ENCODE measurements at regions not wholly inside any gene's neighbourhood (a gene's known extent, or its start where the extent isn't known, plus 50 kb on each side); places are given as distances from the start of the nearest gene placed in this dataset.

GRCh38 chr22:48453171-48453570 is 1374.5 kb downstream of the BRD1 start:
- H3K36me3 ChIP-seq (ENCODE audit: low read depth, low read length), result no peaks in the 10 kb centered on the region
- no peak overlapping the region for H3K27ac ChIP-seq (ENCODE audit: low read length)

GRCh38 chr22:48452766-48453165 is 1374.9 kb downstream of the BRD1 start:
- Histone ChIP-seq H4K20me1 (ENCODE audit: low read length) (no peaks in the 10 kb centered on the region), H3K79me2 (ENCODE audit: low read length) (no peaks in the 10 kb centered on the region), H3K27ac (ENCODE audit: low read length) (no peak overlapping the region), H3K4me1 (ENCODE audit: insufficient read depth, low read length) (no peaks in the 10 kb centered on the region), H3K9me2 (replicated peaks; ENCODE audit: low read length) (no peaks in the 10 kb centered on the region), H3K27me3 (ENCODE audit: low read length) (no peaks in the 10 kb centered on the region), H3K9me3 (ENCODE audit: low read length) (no peaks in the 10 kb centered on the region), H3K4me3 (ENCODE audit: low read length) (no peak overlapping the region), H3F3A (ENCODE audit: low read length, unreplicated experiment) (no peaks in the 10 kb centered on the region), H3K4me2 (ENCODE audit: low read length) (no peak overlapping the region), H3K9ac (ENCODE audit: low read length) (no peak overlapping the region), H3K36me3 (ENCODE audit: low read depth, low read length) (no peaks in the 10 kb centered on the region), H2AFZ (ENCODE audit: low read length) (no peak overlapping the region)
- BruUV-seq (replicated peaks), result no TSS peak
- CTCF ChIA-PET, result no interaction called here
- TF ChIP-seq CTCF (conservative IDR thresholded peaks at IDR 0.05; ENCODE audit: low read depth, low read length) (no peak), EZH2 (IDR thresholded peaks at IDR 0.05; ENCODE audit: low read length, unreplicated experiment) (no peak), EZH2phosphoT487 (IDR thresholded peaks at IDR 0.05; ENCODE audit: borderline replicate concordance, low read length) (no peak)
- POLR2A ChIA-PET (ENCODE audit: unreplicated experiment), result no interaction called here
- ATAC-seq (no peak), DNase-seq (no peak)
- intact Hi-C loops (cut with micrococcal nuclease), result no loop called here

More at GRCh38 chr22:48453171-48453570, 1374.5 kb downstream of the BRD1 start:
- ATAC-seq (no peak), DNase-seq (no peak)
- Histone ChIP-seq H3K9me2 (replicated peaks; ENCODE audit: low read length) (no peaks in the 10 kb centered on the region), H3K9me3 (ENCODE audit: low read length) (no peaks in the 10 kb centered on the region), H3K4me1 (ENCODE audit: insufficient read depth, low read length) (no peaks in the 10 kb centered on the region), H4K20me1 (ENCODE audit: low read length) (no peaks in the 10 kb centered on the region), H3F3A (ENCODE audit: low read length, unreplicated experiment) (no peaks in the 10 kb centered on the region), H3K27me3 (ENCODE audit: low read length) (no peaks in the 10 kb centered on the region), H3K4me2 (ENCODE audit: low read length) (no peak overlapping the region), H3K9ac (ENCODE audit: low read length) (no peak overlapping the region), H3K4me3 (ENCODE audit: low read length) (no peak overlapping the region), H2AFZ (ENCODE audit: low read length) (no peak overlapping the region), H3K79me2 (ENCODE audit: low read length) (no peaks in the 10 kb centered on the region)
- TF ChIP-seq EZH2phosphoT487 (IDR thresholded peaks at IDR 0.05; ENCODE audit: borderline replicate concordance, low read length) (no peak), CTCF (conservative IDR thresholded peaks at IDR 0.05; ENCODE audit: low read depth, low read length) (no peak), EZH2 (IDR thresholded peaks at IDR 0.05; ENCODE audit: low read length, unreplicated experiment) (no peak)
- ChIA-PET POLR2A (ENCODE audit: unreplicated experiment) (no interaction called here), CTCF (no interaction called here)
- BruUV-seq (replicated peaks), result no TSS peak
- intact Hi-C loops (cut with micrococcal nuclease), result no loop called here

GRCh38 chr22:48451891-48452290 is 1375.8 kb downstream of the BRD1 start:
- Histone ChIP-seq H2AFZ (ENCODE audit: low read length) (no peak overlapping the region), H3K79me2 (ENCODE audit: low read length) (no peaks in the 10 kb centered on the region), H3K9me2 (replicated peaks; ENCODE audit: low read length) (no peaks in the 10 kb centered on the region), H3K9ac (ENCODE audit: low read length) (no peak overlapping the region), H3K27ac (ENCODE audit: low read length) (no peak overlapping the region), H4K20me1 (ENCODE audit: low read length) (no peaks in the 10 kb centered on the region), H3K4me1 (ENCODE audit: insufficient read depth, low read length) (no peaks in the 10 kb centered on the region), H3K36me3 (ENCODE audit: low read depth, low read length) (no peaks in the 10 kb centered on the region), H3K27me3 (ENCODE audit: low read length) (no peaks in the 10 kb centered on the region), H3F3A (ENCODE audit: low read length, unreplicated experiment) (no peaks in the 10 kb centered on the region), H3K4me3 (ENCODE audit: low read length) (no peak overlapping the region), H3K4me2 (ENCODE audit: low read length) (no peak overlapping the region), H3K9me3 (ENCODE audit: low read length) (no peaks in the 10 kb centered on the region)
- no TSS peak for BruUV-seq (replicated peaks)
- ChIA-PET CTCF (no interaction called here), POLR2A (ENCODE audit: unreplicated experiment) (no interaction called here)
- TF ChIP-seq EZH2 (IDR thresholded peaks at IDR 0.05; ENCODE audit: low read length, unreplicated experiment) (no peak), CTCF (conservative IDR thresholded peaks at IDR 0.05; ENCODE audit: low read depth, low read length) (no peak), EZH2phosphoT487 (IDR thresholded peaks at IDR 0.05; ENCODE audit: borderline replicate concordance, low read length) (no peak)
- intact Hi-C loops (cut with micrococcal nuclease), result no loop called here
- DNase-seq (no peak), ATAC-seq (no peak)

All from PC-3 (cell line).